NCI-H226 (cell line): ENCODE measurements at regions not wholly inside any gene's neighbourhood (a gene's known extent, or its start where the extent isn't known, plus 50 kb on each side); places are given as distances from the start of the nearest gene placed in this dataset.
"Not testable (repeated sequence)": the region's sequence is repeated elsewhere in the genome, so short reads cannot be mapped to it uniquely, and the experiment has no call there.

Experiments used
- DNase-seq: peaks from one replicate; pipeline ENCODE4 v3.0.0-alpha.2; 2015

DNA sequence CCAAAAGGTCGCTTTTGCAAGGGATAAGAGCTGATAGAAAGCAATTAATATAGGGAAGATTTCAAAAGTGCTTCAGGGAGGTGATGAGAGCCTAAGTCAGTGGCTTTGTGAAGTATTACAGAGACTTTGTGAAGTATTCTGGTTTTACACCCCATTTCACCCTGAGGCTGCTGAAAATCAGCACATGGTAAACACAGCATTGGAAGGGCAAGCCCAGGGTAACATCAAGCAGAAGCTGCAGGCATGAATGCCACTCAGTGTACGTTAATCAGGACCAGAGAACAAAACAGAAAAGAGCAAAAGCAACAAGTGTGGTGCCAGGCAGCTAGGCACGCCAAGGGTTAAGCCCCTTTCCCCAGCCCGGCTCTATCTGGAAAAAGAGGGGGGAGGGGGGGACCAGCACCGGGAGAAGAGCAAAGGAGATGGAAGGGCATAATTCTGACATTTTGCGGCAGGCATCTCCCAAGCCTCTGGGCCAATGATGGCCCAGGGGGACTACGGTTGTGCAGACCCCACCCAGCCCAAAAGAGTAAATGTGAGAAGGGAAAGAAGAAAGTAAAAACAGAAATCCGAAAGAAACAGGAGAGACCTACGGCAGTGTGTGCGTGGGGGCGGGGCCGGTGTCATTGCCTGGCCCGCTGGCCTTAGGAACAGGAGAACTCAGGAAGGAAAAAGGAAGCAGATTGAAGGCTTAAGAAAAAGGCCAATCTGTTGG is 58.9 kb downstream of the DHRS2 start:
- DNase-seq: no peak

DNA sequence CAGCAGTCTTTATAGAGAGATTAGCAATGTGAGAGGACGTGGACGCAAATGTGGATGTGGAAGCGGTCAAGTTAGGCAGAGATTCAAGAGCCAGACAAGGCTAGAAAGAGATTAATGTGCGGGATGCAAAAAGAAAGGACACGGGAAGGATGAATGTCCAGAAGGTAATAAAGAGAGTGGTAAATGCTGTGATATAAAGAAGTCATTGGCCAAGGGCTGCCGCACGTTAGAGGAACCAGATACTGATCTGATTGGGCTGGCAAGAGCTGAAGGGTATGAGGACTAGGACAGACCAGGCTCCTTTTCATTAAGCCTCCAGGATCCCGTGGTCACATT is 59.5 kb downstream of the DHRS2 start:
- no peak for DNase-seq

DNA sequence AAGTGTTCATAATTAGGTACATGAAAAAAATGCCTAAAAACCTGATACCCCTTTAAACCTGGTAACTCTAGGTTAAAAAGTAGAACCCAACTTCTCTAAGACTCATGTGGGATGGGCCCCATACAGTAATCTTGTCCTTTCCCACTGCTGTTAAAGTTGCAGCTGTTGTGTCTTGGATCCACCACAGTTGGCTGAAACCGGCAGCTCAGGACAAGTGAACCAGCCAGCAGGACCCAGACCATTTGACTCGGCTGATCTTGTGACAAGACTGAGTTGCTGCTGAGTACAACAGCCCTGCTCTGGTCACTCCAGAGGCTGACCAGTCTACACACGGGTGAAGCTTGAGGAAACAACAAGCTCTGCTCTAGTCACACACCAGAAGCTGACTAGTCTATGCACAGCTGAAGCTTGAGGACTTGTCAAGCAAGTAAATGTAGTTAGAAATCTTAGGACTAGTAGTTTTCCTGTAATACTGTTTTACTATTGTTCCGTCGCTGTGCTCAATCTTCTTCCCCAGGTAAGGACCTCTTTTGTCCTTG is 60.6 kb downstream of the DHRS2 start:
- DNase-seq: no peak

DNA sequence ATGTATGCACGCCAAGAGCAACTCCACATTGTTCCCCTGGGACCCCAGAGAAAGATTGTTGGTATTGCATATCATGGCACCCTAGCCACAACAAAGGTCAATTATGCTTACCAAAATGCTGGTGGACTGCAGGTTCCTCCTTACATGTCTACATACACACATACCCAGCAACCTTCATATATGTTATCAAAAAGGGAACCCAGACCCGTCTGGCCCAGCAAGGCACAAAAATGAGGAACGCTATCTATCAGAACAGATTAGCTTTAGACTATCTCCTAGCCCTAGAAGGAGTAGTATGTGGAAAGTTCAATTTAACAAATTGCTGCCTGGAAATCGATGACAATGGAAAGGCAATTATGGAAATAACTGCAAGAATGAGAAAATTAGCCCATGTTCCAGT is 61.5 kb downstream of the DHRS2 start:
- no peak for DNase-seq

DNA sequence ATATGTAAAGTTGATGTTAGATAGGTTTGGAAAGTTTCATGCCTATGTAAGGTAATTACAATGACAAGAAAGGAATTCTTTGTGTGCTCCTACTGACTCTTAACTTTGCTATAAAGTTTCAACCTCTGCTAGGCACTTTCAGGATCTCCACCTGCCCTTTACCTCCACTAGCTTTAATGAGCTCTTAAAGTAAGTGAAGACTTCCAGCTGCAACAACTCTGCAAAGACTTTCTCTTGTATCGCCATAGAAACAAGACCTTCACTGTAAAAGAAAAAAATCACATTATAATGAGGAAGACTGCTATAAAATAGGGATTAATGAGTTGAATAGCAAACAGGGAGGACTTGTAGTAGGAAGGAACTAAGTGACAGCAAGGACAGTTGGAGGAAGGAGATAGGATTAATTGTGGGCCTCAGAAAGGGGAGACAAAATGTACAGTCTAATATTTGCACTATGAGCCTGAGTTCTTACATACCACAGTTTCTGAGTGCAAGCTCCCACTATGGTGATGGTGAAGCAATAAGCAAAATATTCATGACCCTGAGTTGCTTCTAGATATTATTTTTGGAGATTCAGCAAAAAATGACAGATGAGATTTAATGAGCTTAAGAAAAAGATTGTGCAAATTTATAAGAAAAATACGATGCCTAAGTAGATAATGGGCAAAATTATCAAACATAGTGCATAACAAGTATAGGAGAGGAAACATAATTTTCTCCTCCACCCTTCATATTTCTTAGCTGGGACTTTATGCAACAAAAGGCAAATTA is 66.7 kb downstream of the DHRS2 start:
- no peak for DNase-seq

DNA sequence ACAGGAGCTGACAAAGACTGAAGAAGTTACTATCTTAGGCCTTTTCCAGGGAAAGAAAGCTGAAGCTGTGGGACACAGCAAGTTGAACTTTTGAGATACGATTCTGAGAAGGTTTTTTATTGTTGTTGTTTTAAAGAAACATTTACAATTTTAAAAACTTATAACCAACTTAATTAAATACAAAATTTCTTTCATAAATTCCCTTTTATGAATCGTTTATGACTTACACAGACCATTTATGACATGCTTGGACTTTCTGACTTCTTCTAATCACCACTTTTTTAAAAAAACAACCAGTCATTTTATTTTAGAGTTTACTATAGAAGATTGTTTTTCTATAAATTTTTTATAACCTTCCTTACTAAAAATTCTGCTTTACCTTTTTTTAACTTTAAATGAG is 68.7 kb downstream of the DHRS2 start:
- no peak for DNase-seq

DNA sequence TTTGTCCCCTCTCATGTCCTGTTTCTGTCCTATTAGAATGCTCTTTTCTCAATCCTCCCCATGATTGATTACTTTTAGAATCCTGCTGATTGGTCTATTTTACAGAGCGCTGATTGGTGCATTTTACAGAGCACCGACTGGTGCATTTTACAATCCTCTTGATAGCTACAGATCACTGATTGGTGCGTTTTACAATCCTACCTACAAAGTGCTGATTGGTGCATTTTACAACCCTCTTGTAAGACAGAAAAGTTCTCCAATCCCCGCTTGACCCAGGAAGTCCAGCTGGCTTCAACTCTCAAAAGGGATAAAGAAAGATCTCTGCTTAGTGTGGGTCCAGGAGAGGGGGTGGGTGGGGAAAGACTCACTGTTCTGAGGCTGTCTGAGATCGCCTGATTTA is 71.3 kb downstream of the DHRS2 start:
- no peak for DNase-seq

DNA sequence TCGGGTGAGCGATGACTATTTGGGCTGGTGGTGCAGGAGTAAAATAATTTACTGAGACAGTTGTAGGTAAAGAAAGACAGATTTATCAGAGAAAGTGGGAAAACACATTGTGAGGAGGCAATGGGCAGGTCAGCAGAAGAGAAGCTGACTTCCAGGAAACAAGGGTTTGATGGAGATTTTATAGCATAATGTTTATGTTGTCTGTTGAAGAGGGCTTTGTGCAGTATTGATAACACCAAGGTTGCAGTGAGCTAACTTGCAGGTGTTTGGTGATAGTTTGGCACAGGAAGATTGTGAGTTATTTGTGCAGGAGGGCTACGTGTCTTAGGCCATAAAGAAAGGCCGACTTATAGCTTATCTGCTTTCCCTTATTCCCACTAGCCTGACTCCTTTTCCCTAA is 72.2 kb downstream of the DHRS2 start:
- no peak for DNase-seq

GRCh38 chr14:23709923-23710322 is 73.8 kb downstream of the DHRS2 start:
- DNase-seq: no peak

- no peak for DNase-seq
These were observed 76.1 kb downstream of the DHRS2 start for GRCh38 chr14:23712287-23712686.

- no peak for DNase-seq
These were observed 83.2 kb downstream of the DHRS2 start for GRCh38 chr14:23719225-23719985.

DNA sequence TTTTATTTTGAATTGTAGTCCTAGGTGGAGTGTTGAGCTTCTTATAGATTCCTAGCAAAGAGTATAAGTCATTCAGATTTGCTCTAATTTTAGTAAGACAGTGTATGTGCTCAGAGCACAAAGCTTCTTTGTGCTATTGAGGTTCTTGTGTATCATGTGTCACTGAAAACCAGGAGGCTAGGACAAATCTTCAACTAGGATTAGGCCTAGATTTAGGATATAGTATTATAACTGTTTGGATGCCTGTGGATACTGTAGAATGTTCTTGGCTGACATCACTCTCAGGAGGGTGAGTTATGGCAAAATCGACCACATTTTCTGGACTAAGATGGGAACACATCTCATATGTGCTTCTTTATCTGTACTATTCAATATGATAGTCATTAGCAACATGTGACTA is 86.5 kb downstream of the DHRS2 start:
- no peak for DNase-seq

GRCh38 chr14:23723911-23724310 is 87.7 kb downstream of the DHRS2 start:
- DNase-seq: no peak

DNA sequence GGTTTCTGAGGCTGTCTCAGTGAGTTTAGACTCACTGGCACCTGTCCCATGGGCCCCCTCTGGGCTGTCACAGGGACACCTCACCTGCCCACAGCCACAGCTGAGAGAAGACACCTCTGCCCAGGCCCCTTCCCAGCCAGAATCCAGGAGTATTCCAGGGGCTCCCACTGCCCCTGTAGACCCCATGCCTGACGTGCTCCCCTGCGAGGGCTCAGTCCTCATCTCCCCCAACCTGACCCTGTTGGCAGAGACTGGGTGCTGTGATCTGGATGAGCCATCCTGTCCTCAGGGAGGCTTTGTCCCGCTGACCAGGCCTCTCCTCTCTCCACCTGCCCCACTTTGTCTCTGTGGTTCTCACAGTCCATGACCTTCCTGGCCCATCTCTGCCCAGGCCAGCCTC is 89.4 kb downstream of the DHRS2 start:
- DNase-seq: no peak

GRCh38 chr14:23725980-23726710 is 90.0 kb downstream of the DHRS2 start:
- no peak for DNase-seq

DNA sequence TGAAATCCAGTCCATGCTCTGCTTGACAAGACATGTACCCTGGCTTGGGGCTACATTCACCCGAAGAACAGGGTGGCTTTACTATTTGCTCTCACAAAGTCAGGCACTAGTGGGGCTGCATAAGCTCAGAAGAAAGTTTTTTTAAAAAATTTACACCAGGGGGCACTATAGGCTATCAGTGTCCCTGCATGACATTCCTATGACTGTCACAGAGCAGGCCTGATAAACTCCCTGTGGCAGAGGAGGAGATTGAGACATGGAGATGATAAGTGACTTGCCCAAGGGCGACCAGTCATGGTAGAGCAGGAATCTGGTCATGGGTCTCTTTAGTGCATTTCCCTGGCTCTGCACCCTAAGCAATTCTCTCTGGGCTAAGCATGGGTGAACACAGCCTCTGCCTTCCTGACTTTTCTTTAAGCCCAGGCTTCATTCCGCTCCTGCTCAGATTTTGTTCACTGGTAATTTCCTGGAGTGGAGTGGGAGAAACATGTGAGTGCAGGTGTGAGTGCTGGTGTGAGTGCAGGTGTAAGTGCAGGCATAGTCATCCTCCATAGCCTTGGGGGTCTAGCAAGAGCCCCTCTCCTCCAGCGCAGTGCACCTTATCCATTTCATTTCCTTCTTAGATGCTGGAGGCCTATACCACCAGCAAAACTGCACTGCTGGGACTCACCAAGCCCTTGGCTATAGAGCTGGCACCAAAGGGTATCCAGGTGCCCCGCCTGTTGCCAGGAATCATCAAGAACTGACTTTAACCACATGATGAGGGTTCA is 91.6 kb downstream of the DHRS2 start:
- no peak for DNase-seq

GRCh38 chr14:23728791-23729190 is 92.6 kb downstream of the DHRS2 start:
- DNase-seq: no peak

- DNase-seq: no peak
These were observed 93.7 kb downstream of the DHRS2 start for GRCh38 chr14:23729720-23730387.

GRCh38 chr14:23735394-23735793 is 99.2 kb downstream of the DHRS2 start:
- DNase-seq: no peak

DNA sequence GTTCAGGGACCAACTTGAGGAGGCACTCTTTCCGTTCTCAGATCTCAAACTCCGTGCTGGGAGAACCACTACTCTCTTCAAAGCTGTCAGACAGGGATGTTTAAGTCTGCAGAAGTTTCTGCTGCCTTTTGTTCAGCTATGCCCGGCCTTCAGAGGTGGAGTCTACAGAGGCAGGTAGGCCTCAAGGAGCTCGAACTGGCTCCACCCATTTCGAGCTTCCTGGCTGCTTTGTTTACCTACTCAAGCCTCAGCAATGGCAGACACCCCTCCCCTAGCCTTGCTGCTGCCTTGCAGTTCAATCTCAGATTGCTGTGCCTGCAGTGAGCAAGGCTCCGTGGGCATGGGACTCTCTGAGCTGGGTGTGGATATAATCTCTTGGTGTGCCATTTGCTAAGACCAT is 108.2 kb downstream of the DHRS2 start:
- DNase-seq: not testable (repeated sequence)

DNA sequence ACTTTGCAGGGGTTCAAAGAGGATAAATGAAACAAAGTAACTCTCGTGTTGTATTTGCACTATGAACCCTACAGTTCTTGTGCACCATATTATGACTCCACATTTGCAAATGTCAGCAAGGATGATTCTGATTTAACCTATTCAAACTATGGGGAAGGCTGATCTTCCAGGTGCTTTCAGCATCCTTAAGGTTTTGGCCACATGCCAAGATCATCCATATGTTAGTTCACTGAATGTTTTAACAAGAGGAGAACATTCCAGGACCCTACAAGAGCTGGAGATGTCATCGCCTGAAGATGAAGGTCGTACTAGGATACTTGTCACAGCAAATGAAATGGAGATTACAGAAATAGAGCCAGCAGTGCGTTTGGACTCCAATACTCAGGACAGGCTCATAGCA is 114.2 kb downstream of the DHRS2 start:
- DNase-seq: no peak

- no peak for DNase-seq
These were observed 115.5 kb downstream of the DHRS2 start for GRCh38 chr14:23751616-23752015.
